CD1c-positive myeloid dendritic cell (primary cell): ENCODE measurements at regions not wholly inside any gene's neighbourhood (a gene's known extent, or its start where the extent isn't known, plus 50 kb on each side); places are given as distances from the start of the nearest gene placed in this dataset.
"Not testable (repeated sequence)": the region's sequence is repeated elsewhere in the genome, so short reads cannot be mapped to it uniquely, and the experiment has no call there.

Experiments
- DNase-seq: peaks from one replicate; pipeline ENCODE4 v3.0.0-alpha.2; 2016; ENCODE audit errors: extremely low spot score

GRCh38 chr3:125810010-125810409, 159.0 kb upstream of the ROPN1B start:
- not testable (repeated sequence) for DNase-seq

GRCh38 chr3:125822175-125822574, 146.8 kb upstream of the ROPN1B start:
- DNase-seq, result not testable (repeated sequence)

- DNase-seq, result not testable (repeated sequence)
Observed at GRCh38 chr3:125831005-125831750, 137.8 kb upstream of the ROPN1B start.

- DNase-seq, result not testable (repeated sequence)
Observed at GRCh38 chr3:125835562-125835961, 133.4 kb upstream of the ROPN1B start.

- DNase-seq, result peak; percentile 3
Observed at GRCh38 chr3:125836011-125836551, 132.9 kb upstream of the ROPN1B start.

- not testable (repeated sequence) for DNase-seq
Observed at GRCh38 chr3:125836786-125837185, 132.2 kb upstream of the ROPN1B start.

- not testable (repeated sequence) for DNase-seq
Observed at GRCh38 chr3:125838857-125839256, 130.1 kb upstream of the ROPN1B start.

GRCh38 chr3:125840465-125840864, 128.5 kb upstream of the ROPN1B start:
- not testable (repeated sequence) for DNase-seq

- not testable (repeated sequence) for DNase-seq
Observed at GRCh38 chr3:125847966-125848365, 121.0 kb upstream of the ROPN1B start.

- DNase-seq, result not testable (repeated sequence)
Observed at GRCh38 chr3:125855006-125855405, 114.0 kb upstream of the ROPN1B start.

- not testable (repeated sequence) for DNase-seq
Observed at GRCh38 chr3:125860547-125860946, 108.4 kb upstream of the ROPN1B start.

GRCh38 chr3:125862841-125863254, 106.1 kb upstream of the ROPN1B start:
- DNase-seq, result not testable (repeated sequence)

- DNase-seq, result not testable (repeated sequence)
Observed at GRCh38 chr3:125864532-125864931, 104.4 kb upstream of the ROPN1B start.

GRCh38 chr3:125886006-125886405, 83.0 kb upstream of the ROPN1B start:
- not testable (repeated sequence) for DNase-seq

GRCh38 chr3:125899181-125899580, 69.8 kb upstream of the ROPN1B start:
- not testable (repeated sequence) for DNase-seq

GRCh38 chr3:125901473-125901872, 67.5 kb upstream of the ROPN1B start:
- not testable (repeated sequence) for DNase-seq

- DNase-seq, result not testable (repeated sequence)
Observed at GRCh38 chr3:125903780-125904455, 65.1 kb upstream of the ROPN1B start.

GRCh38 chr3:125907279-125907678, 61.7 kb upstream of the ROPN1B start:
- not testable (repeated sequence) for DNase-seq

- not testable (repeated sequence) for DNase-seq
Observed at GRCh38 chr3:125910851-125911250, 58.1 kb upstream of the ROPN1B start.

GRCh38 chr3:125914608-125915436, 54.2 kb upstream of the ROPN1B start:
- DNase-seq, result not testable (repeated sequence)

GRCh38 chr3:125915437-125915787, 53.6 kb upstream of the ROPN1B start:
- DNase-seq, result peak; percentile 18
